SK-N-SH (cell line): ENCODE measurements at regions not wholly inside any gene's neighbourhood (a gene's known extent, or its start where the extent isn't known, plus 50 kb on each side); places are given as distances from the start of the nearest gene placed in this dataset.

Experiments
- EP300 ChIP-seq, 2 experiments: IDR thresholded peaks; 2 replicates each; pipeline versions ENCODE4 v1.4.0 to v1.6.1; 2012; ENCODE audit warnings: borderline replicate concordance in 1 of 2, low read depth in 1 of 2, low read length in 1 of 2
- FOXJ3 ChIP-seq: sonication (generic); formaldehyde crosslinking; IDR thresholded peaks from 2 replicates; pipeline ENCODE4 v1.5.1; 2020; ENCODE audit warnings: mild to moderate bottlenecking, missing genetic modification reagents
- GABPA ChIP-seq: IDR thresholded peaks from 2 replicates; pipeline ENCODE4 v1.4.0; 2012; ENCODE audit warnings: low read depth, mild to moderate bottlenecking
- GATA2 ChIP-seq: sonication (generic); formaldehyde crosslinking; IDR thresholded peaks from 2 replicates; pipeline ENCODE4 v1.5.0; 2020; ENCODE audit warnings: mild to moderate bottlenecking, missing genetic modification reagents
- PBX3 ChIP-seq: IDR thresholded peaks from 2 replicates; pipeline ENCODE4; 2012
- POLR2AphosphoS5 ChIP-seq: IDR thresholded peaks from 2 replicates; pipeline ENCODE4 v1.6.1; 2012; ENCODE audit warnings: low read depth, low read length
- TAF1 ChIP-seq: IDR thresholded peaks from 2 replicates; pipeline ENCODE4 v1.6.1; 2012; ENCODE audit warnings: low read depth, mild to moderate bottlenecking, low read length, moderate library complexity, borderline replicate concordance
- TCF12 ChIP-seq: IDR thresholded peaks from 2 replicates; pipeline ENCODE4 v1.4.0; 2012
- TEAD4 ChIP-seq: IDR thresholded peaks from 2 replicates; pipeline ENCODE4 v1.4.0; 2012; ENCODE audit warnings: mild to moderate bottlenecking, borderline replicate concordance; ENCODE audit not compliant: insufficient read depth
- USF2 ChIP-seq: fragments of 150-350 bp; IDR thresholded peaks from 2 replicates; pipeline ENCODE4 v1.6.1; 2017; ENCODE audit warnings: antibody characterized with exemption, low read length, low read depth, borderline replicate concordance
- YY1 ChIP-seq: IDR thresholded peaks from 2 replicates; pipeline ENCODE4 v1.4.0; 2012; ENCODE audit warnings: low read depth, mild to moderate bottlenecking
- TF ChIP-seq, protein P1 (sequence below): fragments of 200-600 bp; sonication (generic); IDR thresholded peaks from 2 replicates; pipeline ENCODE4 v1.6.1; 2017; ENCODE audit warnings: antibody characterized with exemption, mild to moderate bottlenecking, moderate library complexity

DNA sequence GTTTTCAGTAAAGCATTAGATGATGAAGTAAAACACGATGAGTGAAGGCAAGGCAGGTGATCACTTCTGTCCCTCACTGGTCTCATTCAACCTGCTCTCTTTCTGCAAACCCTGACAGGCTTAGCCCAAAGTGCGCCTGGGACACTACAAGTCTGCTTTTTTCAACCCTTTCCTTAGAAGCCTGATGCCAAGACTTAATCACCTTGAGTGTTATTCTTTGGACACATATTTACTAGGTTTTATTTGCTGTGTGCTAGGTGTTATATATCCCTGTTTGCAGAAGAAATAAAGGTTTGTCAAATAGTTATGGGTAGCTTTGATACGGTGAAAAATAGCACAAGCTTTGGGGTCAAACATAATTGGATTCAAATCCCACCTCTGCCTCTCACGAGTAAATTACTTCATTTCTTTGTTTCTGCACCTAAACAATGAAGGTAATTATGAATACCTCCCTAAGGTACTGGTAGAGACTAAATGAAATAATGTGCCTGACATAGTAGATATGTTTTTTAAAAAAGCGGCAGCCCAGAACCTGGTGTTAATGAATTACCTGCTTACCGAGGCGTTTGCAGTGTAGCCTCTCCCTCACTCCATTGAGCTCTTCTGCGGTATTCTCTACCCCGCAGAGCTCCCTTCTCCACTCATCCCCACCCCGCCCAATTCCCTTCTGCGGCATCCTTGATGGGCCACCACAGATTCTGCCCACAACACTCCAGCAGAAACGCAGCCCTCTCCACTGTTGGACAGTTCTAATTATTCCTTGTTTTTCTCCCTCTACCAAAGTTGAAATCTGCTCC is 269.0 kb upstream of the TPM1 start:
- TF ChIP-seq, protein P1, sequence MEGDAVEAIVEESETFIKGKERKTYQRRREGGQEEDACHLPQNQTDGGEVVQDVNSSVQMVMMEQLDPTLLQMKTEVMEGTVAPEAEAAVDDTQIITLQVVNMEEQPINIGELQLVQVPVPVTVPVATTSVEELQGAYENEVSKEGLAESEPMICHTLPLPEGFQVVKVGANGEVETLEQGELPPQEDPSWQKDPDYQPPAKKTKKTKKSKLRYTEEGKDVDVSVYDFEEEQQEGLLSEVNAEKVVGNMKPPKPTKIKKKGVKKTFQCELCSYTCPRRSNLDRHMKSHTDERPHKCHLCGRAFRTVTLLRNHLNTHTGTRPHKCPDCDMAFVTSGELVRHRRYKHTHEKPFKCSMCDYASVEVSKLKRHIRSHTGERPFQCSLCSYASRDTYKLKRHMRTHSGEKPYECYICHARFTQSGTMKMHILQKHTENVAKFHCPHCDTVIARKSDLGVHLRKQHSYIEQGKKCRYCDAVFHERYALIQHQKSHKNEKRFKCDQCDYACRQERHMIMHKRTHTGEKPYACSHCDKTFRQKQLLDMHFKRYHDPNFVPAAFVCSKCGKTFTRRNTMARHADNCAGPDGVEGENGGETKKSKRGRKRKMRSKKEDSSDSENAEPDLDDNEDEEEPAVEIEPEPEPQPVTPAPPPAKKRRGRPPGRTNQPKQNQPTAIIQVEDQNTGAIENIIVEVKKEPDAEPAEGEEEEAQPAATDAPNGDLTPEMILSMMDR = no peak
- no peak for TF ChIP-seq EP300 (IDR thresholded peaks at IDR 0.05; ENCODE audit: borderline replicate concordance in 1 of 2, low read depth in 1 of 2, low read length in 1 of 2)
- no peak for TF ChIP-seq GATA2
- TF ChIP-seq FOXJ3 = no peak
- no peak for TF ChIP-seq GABPA
- TF ChIP-seq POLR2AphosphoS5 = no peak
- no peak for TF ChIP-seq USF2
- TF ChIP-seq TEAD4 = no peak
- no peak for TF ChIP-seq TAF1
- no peak for TF ChIP-seq PBX3
- TF ChIP-seq TCF12 = no peak
- no peak for TF ChIP-seq YY1
